Kasumi-1 (cell line): ENCODE measurements at regions not wholly inside any gene's neighbourhood (a gene's known extent, or its start where the extent isn't known, plus 50 kb on each side); places are given as distances from the start of the nearest gene placed in this dataset.

Experiments used
- DNase-seq, 2 experiments: peaks; one replicate each; lab custom pipeline; 2025; lab: John Stamatoyannopoulos, UW

GRCh38 chr5:120007598-120007997 lies 378.2 kb downstream of the FAM170A start:
- no peak for DNase-seq

DNA sequence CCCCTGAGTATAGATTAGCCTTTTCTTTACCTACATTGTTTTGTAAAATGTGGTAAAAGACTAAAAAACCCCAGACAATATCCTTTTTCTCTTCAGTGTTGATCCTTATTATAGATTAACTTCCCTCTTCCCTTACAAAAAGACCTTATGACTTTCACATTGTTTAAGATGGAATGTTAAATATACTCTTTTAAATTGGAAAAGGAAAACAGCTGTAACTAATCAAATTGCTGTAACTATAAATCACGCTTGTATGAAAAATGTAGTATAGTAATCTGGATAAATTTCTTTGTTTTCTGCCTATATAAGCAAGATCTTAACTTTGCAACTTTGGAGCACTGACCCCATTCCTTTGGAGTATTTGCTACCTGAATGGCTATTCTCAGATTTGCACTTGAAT lies 383.1 kb downstream of the FAM170A start:
- DNase-seq = no peak

DNA sequence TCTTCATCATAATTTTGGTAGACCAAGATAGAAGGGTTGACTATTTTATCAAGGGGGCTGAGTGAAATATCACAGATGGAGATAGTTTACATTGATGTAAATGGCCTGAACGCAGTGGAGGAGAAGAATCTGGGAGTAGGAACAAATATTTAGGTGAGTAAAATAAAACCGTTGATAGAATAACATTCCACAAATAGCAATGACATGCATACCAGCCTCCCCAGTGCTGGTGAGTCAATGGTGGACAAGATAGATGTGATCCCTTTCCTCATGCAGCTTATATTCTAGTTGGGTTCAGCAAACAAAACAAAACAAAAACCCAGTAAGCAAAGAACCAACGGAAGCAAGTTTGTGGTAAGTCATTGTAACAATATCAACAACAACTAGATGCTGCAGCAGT lies 385.2 kb downstream of the FAM170A start:
- no peak for DNase-seq

DNA sequence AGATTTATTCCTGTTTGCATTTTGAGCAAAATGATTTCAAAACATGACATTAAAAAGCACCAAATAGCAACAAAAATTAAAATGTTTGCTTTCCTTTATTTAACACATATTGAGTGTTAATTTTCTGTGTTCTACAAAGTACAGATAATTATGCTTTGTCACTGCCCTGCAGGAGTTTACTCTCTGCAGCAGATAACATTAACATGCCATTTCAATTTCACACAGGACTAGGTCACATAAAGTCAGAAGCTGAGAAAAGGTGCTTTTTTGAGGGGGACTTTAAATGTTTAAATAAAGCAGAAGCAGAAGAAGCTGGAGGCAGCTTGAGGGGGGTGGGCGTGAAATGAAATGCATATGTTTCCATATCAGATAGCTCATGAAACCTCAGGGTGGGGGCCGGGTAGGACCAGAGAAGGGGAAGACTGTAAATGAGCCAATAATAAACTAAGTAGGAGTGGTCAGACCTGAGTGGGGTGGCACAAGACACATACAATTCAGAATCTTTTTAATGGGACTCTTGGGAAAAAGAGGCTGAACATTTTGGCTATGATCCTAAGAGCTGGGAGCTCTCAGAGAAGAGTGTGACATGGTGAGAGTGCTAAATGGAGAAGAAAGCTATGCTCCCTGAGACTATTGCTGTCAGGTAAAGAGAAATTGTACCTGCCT lies 387.5 kb downstream of the FAM170A start:
- no peak for DNase-seq

DNA sequence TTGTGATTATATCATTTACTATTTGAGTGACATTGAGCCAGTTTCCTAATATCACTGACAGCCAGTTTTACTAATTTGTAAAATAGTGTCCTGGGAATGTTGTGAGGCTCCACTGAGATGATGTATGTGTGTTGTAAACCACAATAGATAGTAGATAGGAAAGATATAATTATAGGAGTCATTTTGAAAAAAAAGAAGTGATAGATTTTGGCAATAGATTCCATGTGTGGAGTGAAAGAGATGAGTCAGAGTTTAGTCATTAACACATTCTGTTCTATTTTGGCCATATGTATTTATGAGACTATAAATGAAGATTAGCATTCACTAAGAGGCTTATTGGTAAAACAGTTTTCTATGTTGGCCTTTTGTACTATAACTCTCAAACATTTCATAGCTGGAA lies 388.2 kb downstream of the FAM170A start:
- DNase-seq = no peak

- no peak for DNase-seq
These were observed 405.8 kb downstream of the FAM170A start for GRCh38 chr5:120035181-120035580.

DNA sequence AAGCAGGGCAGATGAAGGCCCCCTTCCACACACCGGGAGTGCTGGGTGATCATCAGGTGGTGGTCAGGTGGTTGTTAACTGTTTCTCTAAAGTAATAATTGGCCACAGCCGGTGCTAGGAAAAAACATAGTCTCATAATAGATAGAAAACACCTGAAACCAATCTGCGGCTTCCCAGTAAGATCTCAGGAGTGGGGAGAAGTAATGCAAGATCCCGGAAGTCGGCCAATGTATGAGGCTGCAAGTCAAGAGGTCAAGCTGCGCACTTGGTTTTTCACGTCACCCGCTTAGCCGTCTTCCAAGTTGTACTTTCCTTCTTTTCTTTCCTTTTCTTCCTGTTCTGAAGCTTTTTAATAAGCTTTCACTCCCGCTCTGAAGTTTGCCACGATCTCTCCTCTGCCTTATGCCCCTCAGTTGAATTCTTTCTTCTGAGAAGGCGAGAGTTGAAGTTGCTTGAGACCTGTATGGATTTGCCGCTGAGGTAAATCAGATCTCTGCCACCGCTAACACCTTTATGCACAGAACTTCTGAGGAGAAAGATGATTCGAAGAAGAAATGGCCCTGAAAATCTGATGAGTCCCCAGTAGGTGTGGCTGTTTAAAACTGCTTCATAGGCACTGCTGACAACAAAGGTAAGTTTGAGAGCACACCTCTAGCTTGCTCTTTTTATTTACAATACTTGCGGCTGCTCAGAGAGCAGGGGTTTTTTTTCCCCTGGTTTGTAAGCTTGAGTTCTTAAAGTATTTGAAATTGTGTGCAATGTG lies 406.6 kb downstream of the FAM170A start:
- DNase-seq = no peak

- DNase-seq = peak; percentile 2 to 27
These were observed 408.1 kb downstream of the FAM170A start for GRCh38 chr5:120037451-120037850.

GRCh38 chr5:120039111-120039510 lies 409.8 kb downstream of the FAM170A start:
- no peak for DNase-seq

- no peak for DNase-seq
These were observed 414.1 kb downstream of the FAM170A start for GRCh38 chr5:120043431-120043830.

- no peak for DNase-seq
These were observed 410.9 kb upstream of the PRR16 start for GRCh38 chr5:120052916-120053828.

DNA sequence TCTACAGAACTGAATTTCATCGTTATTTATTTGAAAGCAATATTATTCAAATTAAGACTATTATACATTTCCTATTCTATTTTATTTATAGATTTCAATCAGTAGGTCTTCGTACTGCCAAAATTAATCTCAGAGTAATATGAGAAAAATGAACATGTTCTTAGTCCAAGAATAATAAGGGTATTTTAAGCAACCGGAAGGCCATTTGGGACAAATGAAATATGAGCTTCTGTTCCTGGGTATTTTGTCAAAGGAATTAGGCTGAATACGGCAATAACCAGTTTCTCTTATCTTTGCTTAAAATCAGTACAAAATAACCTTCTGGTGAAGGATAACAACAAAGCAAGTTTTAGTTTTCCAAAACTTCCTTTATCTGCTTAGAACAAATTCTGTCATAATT lies 410.3 kb upstream of the PRR16 start:
- no peak for DNase-seq

DNA sequence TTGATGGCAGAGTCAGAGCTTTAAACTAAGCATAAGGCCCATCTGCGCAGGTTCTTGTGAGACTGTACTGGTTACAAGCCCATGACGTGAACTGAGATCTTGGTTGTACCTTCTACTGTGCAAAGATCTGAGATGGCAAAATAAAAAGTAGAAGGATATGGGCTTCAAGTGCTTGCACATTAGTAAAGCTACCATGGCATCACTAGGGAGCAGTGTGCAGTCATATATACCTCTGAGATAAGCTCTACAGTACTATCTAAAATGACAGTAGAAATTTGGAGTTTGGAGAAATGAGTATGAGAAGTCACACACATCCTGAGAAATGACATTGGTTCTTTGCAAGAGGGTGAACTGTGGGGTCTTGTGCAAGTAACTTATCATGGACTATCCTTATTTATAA lies 408.2 kb upstream of the PRR16 start:
- DNase-seq = peak; percentile 13 to 41

- no peak for DNase-seq
These were observed 401.6 kb upstream of the PRR16 start for GRCh38 chr5:120062515-120062917.

DNA sequence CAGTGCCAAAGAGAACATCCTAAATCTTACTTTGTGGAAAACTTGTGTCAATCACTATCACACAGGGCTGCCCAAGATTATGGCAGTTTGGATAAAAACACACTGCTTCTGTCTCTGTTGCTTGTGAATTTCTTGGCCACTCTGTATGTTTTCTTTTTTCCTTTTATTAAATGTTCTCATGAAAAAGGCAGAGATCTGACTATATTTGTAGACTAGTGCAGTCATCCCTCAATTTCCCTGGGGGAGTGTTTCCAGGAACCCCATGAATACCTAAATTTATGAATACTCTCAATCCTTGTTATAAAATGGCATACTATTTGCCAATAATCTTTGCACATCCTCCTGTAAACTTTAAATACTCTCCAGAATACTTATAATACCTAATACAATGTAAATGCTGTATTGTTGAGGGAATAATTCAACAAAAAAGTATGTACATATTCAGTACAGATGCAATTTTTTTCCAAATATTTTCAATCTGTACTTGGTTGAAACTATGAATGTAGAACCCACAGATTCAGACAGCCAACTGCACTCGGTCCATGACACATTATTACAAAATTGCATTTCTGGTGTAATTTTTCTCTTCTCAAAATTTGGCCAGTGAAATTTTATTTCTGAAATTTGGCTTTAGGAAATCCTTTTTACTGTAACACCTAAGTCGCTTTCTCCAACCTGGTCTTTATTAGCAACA lies 391.9 kb upstream of the PRR16 start:
- no peak for DNase-seq

DNA sequence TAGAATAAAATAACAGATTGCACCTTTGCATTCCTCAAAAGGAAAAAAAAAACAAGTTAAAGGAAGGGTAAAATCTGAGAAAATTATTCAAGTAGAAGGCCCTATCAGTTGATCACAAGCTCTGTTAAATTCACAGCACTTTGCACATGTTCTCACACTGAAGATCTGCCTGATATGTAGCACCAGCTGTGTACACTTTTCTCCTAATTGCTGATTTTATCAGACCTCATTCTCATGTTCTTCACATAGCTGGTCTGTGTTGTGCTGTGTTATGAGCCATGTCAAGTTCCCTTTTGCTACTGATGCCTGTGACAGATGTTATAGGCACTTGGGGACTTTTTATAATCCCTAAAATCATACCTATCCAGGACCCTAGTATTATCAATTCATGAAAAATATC lies 390.4 kb upstream of the PRR16 start:
- no peak for DNase-seq

DNA sequence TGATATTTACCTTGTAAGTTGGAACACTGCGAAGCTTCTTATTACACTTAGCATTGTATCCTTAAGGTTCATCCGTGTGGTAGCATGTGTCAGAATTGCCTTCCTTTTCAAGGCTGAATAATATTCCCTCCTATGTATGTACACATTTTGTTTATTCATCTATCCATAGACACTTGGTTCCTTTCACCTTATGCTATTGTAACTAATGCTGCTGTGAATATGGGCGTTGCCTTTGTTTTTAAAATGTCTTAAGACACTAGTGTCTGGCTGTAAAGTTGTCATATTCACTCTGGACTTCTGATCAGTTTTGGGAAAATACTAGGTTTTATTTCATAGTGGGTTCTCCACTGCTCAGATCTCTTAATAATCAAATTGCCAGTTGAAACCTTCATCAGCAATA lies 383.3 kb upstream of the PRR16 start:
- no peak for DNase-seq

GRCh38 chr5:120082316-120083068 lies 381.6 kb upstream of the PRR16 start:
- no peak for DNase-seq

DNA sequence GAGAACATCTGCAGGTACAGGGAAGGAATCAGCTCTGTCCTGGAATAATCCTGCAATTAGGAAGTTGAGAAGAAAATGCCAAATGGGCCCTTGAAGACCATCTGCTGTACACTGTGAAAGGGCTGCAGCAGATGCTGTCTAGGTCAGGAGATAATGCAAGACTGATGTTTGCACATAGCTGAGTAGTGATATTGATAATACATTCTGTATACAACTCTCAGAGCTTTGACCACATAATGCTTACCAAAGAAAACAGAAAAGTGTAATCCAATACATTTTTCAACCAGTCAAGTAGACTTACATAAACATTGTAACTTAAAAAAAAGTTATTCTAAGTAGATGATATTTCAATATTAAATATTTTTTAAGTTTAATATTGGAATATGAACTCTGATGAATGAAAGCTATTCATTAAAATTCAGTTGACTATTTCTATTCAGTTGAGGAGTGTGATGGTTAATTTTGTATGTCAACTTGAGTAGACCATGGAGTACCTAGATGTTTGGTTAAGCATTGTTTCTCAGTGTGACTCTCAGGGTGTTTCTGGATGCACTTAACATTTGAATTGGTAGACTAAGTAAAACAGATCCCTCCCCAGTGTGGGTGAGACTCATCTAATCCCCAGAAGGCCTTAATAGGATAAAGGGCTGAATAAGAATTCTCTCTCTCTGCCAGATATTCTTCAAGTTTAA lies 380.1 kb upstream of the PRR16 start:
- DNase-seq = no peak

DNA sequence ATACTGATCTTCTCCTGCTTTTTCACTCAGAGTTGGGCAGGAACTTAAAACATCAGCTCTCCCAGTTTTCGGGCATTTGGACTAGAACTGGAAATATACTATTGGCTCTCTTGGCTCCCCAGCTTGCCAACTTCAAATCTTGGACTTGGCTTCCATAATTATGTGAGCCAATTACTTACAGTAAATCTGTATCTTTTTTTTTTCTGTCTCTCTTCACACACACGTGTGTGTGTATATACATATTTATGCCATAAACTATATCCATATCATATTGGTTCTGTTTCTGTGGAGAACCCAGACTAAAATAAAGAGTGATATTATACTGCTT lies 379.6 kb upstream of the PRR16 start:
- DNase-seq = no peak

DNA sequence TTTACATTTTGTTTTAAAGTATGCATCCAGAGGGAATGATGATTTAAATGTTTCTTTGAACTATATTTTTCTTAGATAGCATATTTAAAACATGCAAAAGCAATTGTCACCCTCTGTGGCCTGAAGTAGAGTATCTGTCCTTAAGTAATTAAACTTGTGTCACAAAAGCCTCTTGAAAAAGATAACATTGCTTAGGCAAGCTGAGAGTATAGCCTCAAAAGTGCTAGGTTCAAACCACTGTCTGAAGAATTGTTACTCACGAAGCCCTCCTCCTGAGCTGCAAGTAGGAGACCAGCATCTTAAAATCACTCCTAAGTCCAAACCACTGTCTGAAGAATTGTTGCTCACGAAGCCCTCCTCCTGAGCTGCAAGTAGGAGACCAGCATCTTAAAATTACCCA lies 378.0 kb upstream of the PRR16 start:
- DNase-seq = no peak
